Mucosa of descending colon (tissue), 3 donors: ENCODE measurements at regions not wholly inside any gene's neighbourhood (a gene's known extent, or its start where the extent isn't known, plus 50 kb on each side); places are given as distances from the start of the nearest gene placed in this dataset.

Experiments
- ATAC-seq: fragments of 200-7000 bp; cut with Tn5 transposase; one replicate; pipeline ENCODE4 v1.9.1; 2020; ENCODE audit warnings: mild to moderate bottlenecking, moderate library complexity
- DNase-seq, 3 donors: peaks; one replicate each; pipeline ENCODE4 v3.0.0-alpha.2; 2020
- H3K36me3 ChIP-seq: fragments of 200-600 bp; one replicate; pipeline ENCODE4 v1.8.0; 2021; ENCODE audit warnings: low read depth, mild to moderate bottlenecking
- H3K4me1 ChIP-seq: fragments of 200-600 bp; one replicate; pipeline ENCODE4 v1.8.0; 2021; ENCODE audit warnings: low read depth, mild to moderate bottlenecking
- H3K4me3 ChIP-seq: fragments of 200-600 bp; one replicate; pipeline ENCODE4 v1.8.0; 2021; ENCODE audit warnings: mild to moderate bottlenecking
- H3K9me3 ChIP-seq: fragments of 200-600 bp; one replicate; pipeline ENCODE4 v1.8.0; 2021; ENCODE audit warnings: mild to moderate bottlenecking
- intact Hi-C, 2 donors: fragments of 100-400 bp; cut with DNase I in 1 of 2; cut with micrococcal nuclease in 1 of 2; formaldehyde crosslinking; loops; one replicate each; pipeline versions ENCODE4 v1.11.0 to v1.11.1; 2022; cut with DNase I, micrococcal nuclease
- TF ChIP-seq, protein P1 (sequence below): fragments of 200-600 bp; IDR thresholded peaks from one replicate; pipeline ENCODE4 v1.8.0; 2022; ENCODE audit warnings: antibody characterized with exemption, mild to moderate bottlenecking
- donor health status: DM: no; HTN: no; CAD: no; lungs with moderate emphysema.
- donor health status: DM: no; HTN: no; CAD: no.
- donor health status: DM: no; HTN: yes; CAD: no.

DNA sequence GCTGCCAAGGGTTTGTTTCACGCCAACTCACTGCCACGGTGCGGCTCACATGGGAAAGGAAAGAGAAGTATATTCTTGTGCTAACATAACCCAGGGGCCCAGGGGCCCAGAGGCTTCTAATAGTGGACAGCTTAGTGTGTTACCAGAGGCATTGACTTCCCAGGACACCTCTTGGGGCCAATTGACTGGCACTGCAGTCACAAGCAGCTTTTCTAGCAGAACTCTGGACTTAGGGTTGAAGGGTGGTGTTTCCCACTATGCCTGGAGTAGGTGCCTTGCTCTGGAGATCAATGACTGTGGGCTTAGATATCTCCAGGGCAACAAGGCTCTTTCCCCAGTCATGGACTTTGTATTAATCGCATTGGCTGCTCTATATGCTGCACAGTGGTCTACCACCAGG lies 172.7 kb upstream of the KBTBD8 start:
- Histone ChIP-seq H3K4me1 (peaks cover 5% of the 10 kb centered on the region), H3K9me3 (no peaks in the 10 kb centered on the region), H3K4me3 (no peak overlapping the region), H3K36me3 (no peaks in the 10 kb centered on the region)
- intact Hi-C loops: loop anchor here in 1 of 2 donors (5.0 to 10.0 kb wide), 2 partner anchors 411 to 563 kb away; no protein-coding TSS in a partner anchor
- ATAC-seq: no peak
- TF ChIP-seq, protein P1, sequence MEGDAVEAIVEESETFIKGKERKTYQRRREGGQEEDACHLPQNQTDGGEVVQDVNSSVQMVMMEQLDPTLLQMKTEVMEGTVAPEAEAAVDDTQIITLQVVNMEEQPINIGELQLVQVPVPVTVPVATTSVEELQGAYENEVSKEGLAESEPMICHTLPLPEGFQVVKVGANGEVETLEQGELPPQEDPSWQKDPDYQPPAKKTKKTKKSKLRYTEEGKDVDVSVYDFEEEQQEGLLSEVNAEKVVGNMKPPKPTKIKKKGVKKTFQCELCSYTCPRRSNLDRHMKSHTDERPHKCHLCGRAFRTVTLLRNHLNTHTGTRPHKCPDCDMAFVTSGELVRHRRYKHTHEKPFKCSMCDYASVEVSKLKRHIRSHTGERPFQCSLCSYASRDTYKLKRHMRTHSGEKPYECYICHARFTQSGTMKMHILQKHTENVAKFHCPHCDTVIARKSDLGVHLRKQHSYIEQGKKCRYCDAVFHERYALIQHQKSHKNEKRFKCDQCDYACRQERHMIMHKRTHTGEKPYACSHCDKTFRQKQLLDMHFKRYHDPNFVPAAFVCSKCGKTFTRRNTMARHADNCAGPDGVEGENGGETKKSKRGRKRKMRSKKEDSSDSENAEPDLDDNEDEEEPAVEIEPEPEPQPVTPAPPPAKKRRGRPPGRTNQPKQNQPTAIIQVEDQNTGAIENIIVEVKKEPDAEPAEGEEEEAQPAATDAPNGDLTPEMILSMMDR: no peak
- DNase-seq: no peak

DNA sequence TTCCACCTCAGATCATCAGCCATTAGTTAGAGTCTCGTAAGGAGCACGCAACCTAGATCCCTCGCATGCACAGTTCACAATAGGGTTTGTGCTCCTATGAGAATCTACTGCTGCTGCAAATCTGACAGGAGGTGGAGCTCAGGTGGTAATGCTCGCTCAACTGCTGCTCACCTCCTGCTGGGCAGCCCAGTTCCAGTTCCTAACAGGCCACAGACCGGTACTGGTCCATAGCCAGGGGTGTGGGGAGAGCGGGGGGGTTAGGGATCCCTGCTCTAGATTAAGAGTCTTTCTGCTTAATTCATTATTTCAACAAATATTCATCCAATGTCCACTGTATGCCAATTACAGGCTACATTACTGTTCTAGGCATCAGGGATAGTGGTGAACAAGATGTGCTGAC lies 170.4 kb upstream of the KBTBD8 start:
- no peaks in the 10 kb centered on the region for H3K9me3 ChIP-seq
- no peak overlapping the region for H3K4me3 ChIP-seq
- intact Hi-C loops: loop anchor here in 1 of 2 donors (5.0 to 10.0 kb wide), 2 partner anchors 413 to 565 kb away; no protein-coding TSS in a partner anchor
- H3K36me3 ChIP-seq: no peaks in the 10 kb centered on the region
- ATAC-seq: no peak
- no peak for DNase-seq
- TF ChIP-seq, protein P1: no peak
- H3K4me1 ChIP-seq: peaks cover 16% of the 10 kb centered on the region

DNA sequence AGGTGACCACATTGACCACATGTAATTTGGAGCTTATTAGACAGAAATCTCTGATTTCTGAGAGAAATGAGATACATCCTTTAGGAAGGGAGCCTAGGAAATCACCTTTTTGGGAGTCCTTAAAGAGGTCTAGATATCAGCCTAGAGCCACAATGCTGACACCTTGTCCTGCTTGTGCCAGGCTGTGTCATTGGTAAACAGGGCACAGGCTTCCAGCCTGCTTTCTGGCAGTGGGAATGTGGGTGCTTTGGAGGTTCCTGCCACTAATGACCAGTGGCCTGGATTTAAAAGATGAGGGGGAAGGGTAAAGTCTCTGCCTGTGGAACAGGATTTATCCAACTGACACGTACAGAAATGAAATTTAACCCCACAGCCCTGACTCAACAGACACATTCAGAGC lies 169.8 kb upstream of the KBTBD8 start:
- no peak for ATAC-seq
- peaks cover 16% of the 10 kb centered on the region for H3K4me1 ChIP-seq
- intact Hi-C loops: loop anchor here in 1 of 2 donors (5.0 to 10.0 kb wide), 2 partner anchors 414 to 566 kb away; no protein-coding TSS in a partner anchor
- H3K9me3 ChIP-seq: no peaks in the 10 kb centered on the region
- no peak overlapping the region for H3K4me3 ChIP-seq
- no peaks in the 10 kb centered on the region for H3K36me3 ChIP-seq
- TF ChIP-seq, protein P1: no peak
- DNase-seq: no peak

DNA sequence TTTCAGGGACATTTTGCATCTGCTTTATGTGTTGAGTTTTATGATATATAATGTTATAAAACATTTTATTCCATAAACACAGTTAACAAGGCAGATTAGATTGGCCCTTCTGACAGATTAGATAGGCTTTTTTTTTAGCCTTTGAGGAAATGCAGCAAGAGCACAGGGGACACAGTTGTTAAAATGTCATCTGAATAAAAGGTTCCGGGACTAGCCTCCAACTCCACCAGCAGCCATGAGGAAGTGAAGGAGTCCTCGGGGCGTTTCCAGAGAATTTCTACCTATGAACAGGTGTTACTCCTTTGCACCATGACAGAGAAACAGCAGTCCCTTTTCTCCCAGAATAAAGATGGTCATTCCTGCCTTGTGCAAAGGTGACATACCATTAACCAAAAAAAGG lies 167.8 kb upstream of the KBTBD8 start:
- peak; percentile 95 for ATAC-seq
- peak in 1 of 3 donors; percentile 77 for DNase-seq
- H3K36me3 ChIP-seq: no peaks in the 10 kb centered on the region
- H3K9me3 ChIP-seq: no peaks in the 10 kb centered on the region
- peaks cover 16% of the 10 kb centered on the region for H3K4me1 ChIP-seq
- no peak overlapping the region for H3K4me3 ChIP-seq
- intact Hi-C loops: loop anchor here in 1 of 2 donors (10.0 kb wide), 1 partner anchor 576 kb away; no protein-coding TSS in a partner anchor
- TF ChIP-seq, protein P1: no peak

DNA sequence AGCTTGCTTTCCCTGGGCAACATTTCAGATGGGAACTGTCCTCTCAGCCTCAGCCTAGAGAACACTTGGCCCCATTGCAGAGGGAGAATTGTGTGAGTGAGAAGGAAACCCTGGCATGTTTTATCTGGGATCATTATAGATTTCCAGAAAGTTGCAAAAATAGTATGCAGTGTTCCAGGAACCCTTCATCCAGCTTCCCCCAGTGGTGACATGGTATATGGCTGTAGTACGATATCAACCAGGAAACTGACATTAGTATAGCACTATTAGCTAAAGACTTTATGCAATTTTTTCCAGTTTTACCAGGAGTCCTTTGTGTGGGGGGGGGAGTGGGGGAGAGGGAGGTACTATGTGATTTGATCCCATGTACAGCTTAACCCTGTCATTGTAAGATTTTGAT lies 166.2 kb upstream of the KBTBD8 start:
- TF ChIP-seq, protein P1: no peak
- Histone ChIP-seq H3K36me3 (no peaks in the 10 kb centered on the region), H3K9me3 (no peaks in the 10 kb centered on the region), H3K4me1 (peaks cover 16% of the 10 kb centered on the region), H3K4me3 (no peak overlapping the region)
- ATAC-seq (no peak), DNase-seq (no peak)
- intact Hi-C loops: loop anchor here in 1 of 2 donors (10.0 kb wide), 1 partner anchor 577 kb away; no protein-coding TSS in a partner anchor
